GM23338 (cell line): ENCODE measurements at regions not wholly inside any gene's neighbourhood (a gene's known extent, or its start where the extent isn't known, plus 50 kb on each side); places are given as distances from the start of the nearest gene placed in this dataset.

ENCODE experiments used
- ATAC-seq: fragments of 200-7000 bp; cut with Tn5 transposase; 3 replicates; pipeline ENCODE4 v1.9.1; 2020
- DNase-seq: peaks from one replicate; pipeline ENCODE4 v3.0.0-alpha.2; 2015; ENCODE audit warnings: low spot score
- H2AFZ ChIP-seq: fragments of 200-600 bp; sonication (generic); 2 replicates; pipeline ENCODE4 v1.8.0; 2016; ENCODE audit warnings: antibody characterized with exemption, mild to moderate bottlenecking, moderate library complexity
- H3F3A ChIP-seq: fragments of 200-600 bp; sonication (generic); replicated peaks from 2 replicates; pipeline ENCODE4 v1.8.0; 2017; ENCODE audit warnings: antibody characterized with exemption, mixed run types, low read depth
- H3K27ac ChIP-seq: fragments of 200-600 bp; sonication (generic); 2 replicates; pipeline ENCODE4 v1.6.1; 2016; ENCODE audit warnings: low read depth
- H3K27me3 ChIP-seq: fragments of 200-600 bp; sonication (generic); 2 replicates; pipeline ENCODE4 v1.8.0; 2016; ENCODE audit warnings: mild to moderate bottlenecking, mixed run types, moderate library complexity; ENCODE audit not compliant: insufficient read depth
- H3K36me3 ChIP-seq: fragments of 200-600 bp; sonication (generic); 2 replicates; pipeline ENCODE4 v1.8.0; 2016; ENCODE audit warnings: mild to moderate bottlenecking; ENCODE audit not compliant: insufficient read depth
- H3K4me1 ChIP-seq: fragments of 200-600 bp; sonication (generic); 2 replicates; pipeline ENCODE4 v1.8.0; 2016; ENCODE audit warnings: mild to moderate bottlenecking, moderate library complexity; ENCODE audit not compliant: insufficient read depth
- H3K4me2 ChIP-seq: fragments of 200-600 bp; sonication (generic); 2 replicates; pipeline ENCODE4 v1.7.1; 2017; ENCODE audit warnings: mixed run types
- H3K4me3 ChIP-seq: fragments of 200-600 bp; sonication (generic); 2 replicates; pipeline ENCODE4 v1.6.1; 2016; ENCODE audit warnings: mixed run types
- H3K79me2 ChIP-seq: fragments of 200-600 bp; sonication (generic); replicated peaks from 2 replicates; pipeline ENCODE4 v1.8.0; 2017; ENCODE audit warnings: mild to moderate bottlenecking; ENCODE audit not compliant: insufficient read depth
- H3K9me2 ChIP-seq: fragments of 200-600 bp; sonication (generic); 2 replicates; pipeline ENCODE4 v1.8.0; 2017; ENCODE audit not compliant: insufficient read depth
- H4K20me1 ChIP-seq: fragments of 200-600 bp; sonication (generic); replicated peaks from 2 replicates; pipeline ENCODE4 v1.8.0; 2017; ENCODE audit warnings: mild to moderate bottlenecking; ENCODE audit not compliant: insufficient read depth
- H3K27ac Mint-ChIP-seq: 2 replicates; pipeline ENCODE4 v1.8.0; 2020; ENCODE audit warnings: inconsistent platforms, mild to moderate bottlenecking, moderate library complexity, mixed read lengths
- H3K27me3 Mint-ChIP-seq: 3 replicates; pipeline ENCODE4 v1.8.0; 2022; ENCODE audit warnings: low read depth, mild to moderate bottlenecking, moderate library complexity, mixed read lengths, inconsistent platforms; ENCODE audit not compliant: insufficient read depth, poor library complexity
- H3K36me3 Mint-ChIP-seq: 3 replicates; pipeline ENCODE4 v1.8.0; 2021; ENCODE audit warnings: low read depth, mild to moderate bottlenecking, inconsistent platforms, moderate library complexity, mixed read lengths
- H3K4me1 Mint-ChIP-seq: 3 replicates; pipeline ENCODE4 v1.8.0; 2020; ENCODE audit warnings: mild to moderate bottlenecking, inconsistent platforms, mixed read lengths
- H3K4me3 Mint-ChIP-seq: 3 replicates; pipeline ENCODE4 v1.8.0; 2021; ENCODE audit warnings: moderate library complexity, mild to moderate bottlenecking, inconsistent platforms, mixed read lengths
- H3K9me3 Mint-ChIP-seq: 3 replicates; pipeline ENCODE4 v1.8.0; 2020; ENCODE audit warnings: moderate library complexity, mild to moderate bottlenecking, inconsistent platforms, mixed read lengths
- CREB1 ChIP-seq: fragments of 250-450 bp; sonication (Bioruptor Pico); IDR thresholded peaks from 2 replicates; pipeline ENCODE4 v1.5.0; 2020; ENCODE audit warnings: low read depth, mild to moderate bottlenecking, moderate library complexity
- CTCF ChIP-seq, 2 experiments: fragments of 200-600 bp in 1 of 2; sonication (generic) in 1 of 2; conservative IDR thresholded peaks; 2 replicates each; pipeline versions ENCODE4 v1.5.1 to v1.6.1; 2016 to 2017; ENCODE audit warnings: antibody characterized with exemption in 2 of 2, low read depth in 2 of 2, mild to moderate bottlenecking in 2 of 2, moderate library complexity in 1 of 2
- EZH2 ChIP-seq: fragments of 200-600 bp; sonication (generic); IDR thresholded peaks from one replicate; pipeline ENCODE4 v1.8.0; 2017; ENCODE audit warnings: antibody characterized with exemption, mild to moderate bottlenecking, low read depth; ENCODE audit not compliant: unreplicated experiment
- EZH2phosphoT487 ChIP-seq: fragments of 200-600 bp; sonication (generic); IDR thresholded peaks from one replicate; pipeline ENCODE4 v1.8.1; 2018; ENCODE audit warnings: antibody characterized with exemption; ENCODE audit not compliant: unreplicated experiment
- JUNB ChIP-seq: IDR thresholded peaks from one replicate; pipeline ENCODE4 v1.6.1; 2016; ENCODE audit warnings: antibody characterized with exemption; ENCODE audit not compliant: unreplicated experiment
- NANOG ChIP-seq: IDR thresholded peaks from 2 replicates; pipeline ENCODE4 v1.6.1; 2016; ENCODE audit warnings: antibody characterized with exemption, borderline replicate concordance
- POLR2AphosphoS5 ChIP-seq: IDR thresholded peaks from 2 replicates; pipeline ENCODE4 v1.6.1; 2016; ENCODE audit warnings: antibody characterized with exemption, low read depth
- REST ChIP-seq: IDR thresholded peaks from one replicate; pipeline ENCODE4 v1.6.1; 2018; ENCODE audit warnings: antibody characterized with exemption; ENCODE audit not compliant: unreplicated experiment
- STAT1 ChIP-seq: IDR thresholded peaks from one replicate; pipeline ENCODE4 v1.6.1; 2016; ENCODE audit warnings: antibody characterized with exemption; ENCODE audit not compliant: unreplicated experiment
- ZNF114 ChIP-seq: fragments of 250-450 bp; sonication (Bioruptor Pico); IDR thresholded peaks from 2 replicates; pipeline ENCODE4 v1.5.0; 2020; ENCODE audit warnings: mild to moderate bottlenecking, moderate library complexity
- ZNF331 ChIP-seq: fragments of 250-450 bp; sonication (Bioruptor Pico); IDR thresholded peaks from 2 replicates; pipeline ENCODE4 v1.5.0; 2020; ENCODE audit warnings: low read depth, mild to moderate bottlenecking, moderate library complexity
- ZNF462 ChIP-seq: fragments of 250-450 bp; sonication (Bioruptor Pico); IDR thresholded peaks from 2 replicates; pipeline ENCODE4 v1.5.0; 2020; ENCODE audit warnings: mild to moderate bottlenecking, moderate library complexity

- no peaks in the 10 kb centered on the region for H3K27me3 Mint-ChIP-seq
- H3K27me3 ChIP-seq: no peaks in the 10 kb centered on the region
- no peaks in the 10 kb centered on the region for H3K36me3 ChIP-seq
- no peak for ATAC-seq
- H3K36me3 Mint-ChIP-seq: no peaks in the 10 kb centered on the region
- no peaks in the 10 kb centered on the region for H3K79me2 ChIP-seq
- no peak overlapping the region for H3K27ac ChIP-seq
- no peak for DNase-seq
- no peak for TF ChIP-seq EZH2phosphoT487
- no peak for TF ChIP-seq ZNF114 (CRISPR knock-in tag)
- TF ChIP-seq CTCF (conservative IDR thresholded peaks at IDR 0.05; ENCODE audit: low read depth in 2 of 2): no peak
- TF ChIP-seq STAT1: no peak
- TF ChIP-seq REST: no peak
- no peak for TF ChIP-seq NANOG
- TF ChIP-seq CREB1 (CRISPR knock-in tag): no peak
- no peak for TF ChIP-seq ZNF331
- no peak for TF ChIP-seq POLR2AphosphoS5
- no peak for TF ChIP-seq EZH2
- TF ChIP-seq JUNB: no peak
- TF ChIP-seq ZNF462 (CRISPR knock-in tag): no peak
- H3K4me1 ChIP-seq: no peaks in the 10 kb centered on the region
- H2AFZ ChIP-seq: no peak overlapping the region
- H3K4me3 ChIP-seq: no peak overlapping the region
- no peak overlapping the region for H3K27ac Mint-ChIP-seq
- no peaks in the 10 kb centered on the region; the same call in 2 of the 3 replicates for H3K9me3 Mint-ChIP-seq
- H3K4me1 Mint-ChIP-seq: no peaks in the 10 kb centered on the region
- H3K4me2 ChIP-seq: no peak overlapping the region
- no peaks in the 10 kb centered on the region for H3F3A ChIP-seq
- no peaks in the 10 kb centered on the region for H3K9me2 ChIP-seq
- H4K20me1 ChIP-seq: no peaks in the 10 kb centered on the region
- no peak overlapping the region for H3K4me3 Mint-ChIP-seq
These were observed 1029.5 kb upstream of the LRRN3 start for GRCh38 chr7:110061387-110061786.
